Mesodermal cell (in vitro differentiated cells): ENCODE measurements at regions not wholly inside any gene's neighbourhood (a gene's known extent, or its start where the extent isn't known, plus 50 kb on each side); places are given as distances from the start of the nearest gene placed in this dataset.
"Not testable (repeated sequence)": the region's sequence is repeated elsewhere in the genome, so short reads cannot be mapped to it uniquely, and the experiment has no call there.

Source experiments
- H3K27ac ChIP-seq: 2 replicates; pipeline ENCODE4 v1.7.0; 2013; ENCODE audit warnings: mild to moderate bottlenecking, low read depth, low read length, moderate library complexity; ENCODE audit not compliant: severe bottlenecking
- H3K36me3 ChIP-seq: 2 replicates; pipeline ENCODE4 v1.7.1; 2013; ENCODE audit warnings: mild to moderate bottlenecking, low read length, moderate library complexity; ENCODE audit not compliant: control insufficient read depth, insufficient read depth
- H3K4me1 ChIP-seq: one replicate; pipeline ENCODE4 v1.7.1; 2013; ENCODE audit warnings: mild to moderate bottlenecking, low read length; ENCODE audit not compliant: insufficient read depth, control insufficient read depth, poor library complexity, severe bottlenecking
- H3K4me3 ChIP-seq: 2 replicates; pipeline ENCODE4 v1.7.0; 2013; ENCODE audit warnings: low read length, control low read depth, mild to moderate bottlenecking; ENCODE audit not compliant: insufficient read depth, poor library complexity, severe bottlenecking; ENCODE audit errors: extremely low read depth
- H3K9me3 ChIP-seq: 2 replicates; pipeline ENCODE4 v1.7.1; 2013; ENCODE audit warnings: mild to moderate bottlenecking, low read length, moderate library complexity; ENCODE audit not compliant: control insufficient read depth
- WGBS, 2 experiments: methylation state at CpG; one replicate each; pipeline ENCODE4 v1.1.5; 2013; ENCODE audit warnings: missing lambda C conversion rate in 2 of 2; ENCODE audit not compliant: insufficient coverage in 2 of 2; 5-methylcytosine and 5-hydroxymethylcytosine counted together

DNA sequence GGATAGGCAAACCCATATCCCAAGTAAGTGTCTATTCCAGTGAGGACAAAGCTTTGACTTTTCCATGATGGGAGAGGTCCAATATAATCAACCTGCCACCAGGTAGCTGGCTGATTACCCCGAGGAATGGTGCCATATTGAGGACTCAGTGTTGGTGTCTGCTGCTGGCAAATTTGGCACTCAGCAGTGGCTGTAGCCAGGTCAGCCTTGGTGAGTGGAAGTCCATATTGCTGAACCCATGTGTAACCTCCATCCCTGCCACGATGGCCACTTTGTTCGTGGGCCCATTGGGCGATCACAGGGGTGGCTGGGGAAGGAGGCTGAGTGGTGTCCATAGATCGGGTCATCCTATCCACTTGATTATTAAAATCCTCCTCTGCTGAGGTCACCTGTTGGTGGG, 65.5 kb upstream of the CFAP126 start:
- not testable (repeated sequence) for H3K9me3 ChIP-seq, H3K36me3 ChIP-seq, H3K4me1 ChIP-seq, H3K4me3 ChIP-seq, H3K27ac ChIP-seq
- 38 to 67% methylated on average over 4 to 5 of the region's 5 CpGs for WGBS, 2 experiments

DNA sequence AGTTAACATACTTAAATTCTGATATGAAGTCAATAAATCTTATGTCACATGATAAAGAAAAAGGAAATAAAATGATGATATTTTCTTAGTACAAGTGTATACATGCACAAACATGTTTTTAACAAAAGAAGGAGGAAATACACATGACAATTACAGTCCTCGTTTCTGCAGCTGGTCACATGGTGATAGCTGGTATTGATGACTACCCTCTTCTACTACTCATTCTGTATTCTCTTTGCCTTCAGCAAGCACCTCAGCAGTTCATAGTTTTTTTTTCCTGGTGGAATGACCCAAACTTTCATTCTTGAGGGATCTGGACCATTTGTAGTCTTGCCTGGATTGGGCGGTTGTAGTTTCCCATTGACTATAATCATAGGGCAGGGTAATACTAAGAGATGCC, 64.4 kb upstream of the CFAP126 start:
- no CpG with 5 or more reads among the region's 2 CpGs for WGBS, 2 experiments

GRCh38 chr1:161427733-161428516, 60.2 kb upstream of the CFAP126 start:
- H3K27ac ChIP-seq, result no peak overlapping the region
- no peaks in the 10 kb centered on the region for H3K9me3 ChIP-seq
- no peaks in the 10 kb centered on the region for H3K36me3 ChIP-seq
- WGBS, 2 experiments, result 0 to 7% methylated on average over 7 to 8 of the region's 18 CpGs
- peak overlapping the region; percentile 12 for H3K4me3 ChIP-seq
- no peaks in the 10 kb centered on the region for H3K4me1 ChIP-seq

More for the DNA sequence above, 64.4 kb upstream of the CFAP126 start:
- H3K4me1 ChIP-seq, result no peaks in the 10 kb centered on the region
- no peaks in the 10 kb centered on the region for H3K9me3 ChIP-seq
- no peaks in the 10 kb centered on the region for H3K36me3 ChIP-seq
- no peak overlapping the region for H3K27ac ChIP-seq
- H3K4me3 ChIP-seq, result no peak overlapping the region

- no CpG with 5 or more reads among the region's 33 CpGs for WGBS, 2 experiments
Measured at GRCh38 chr1:161422914-161423313, 55.2 kb upstream of the CFAP126 start.

GRCh38 chr1:161421456-161421855, 53.8 kb upstream of the CFAP126 start:
- H3K9me3 ChIP-seq, result no peaks in the 10 kb centered on the region
- WGBS, 2 experiments, result 20 to 37% methylated on average over 1 to 2 of the region's 9 CpGs

More at GRCh38 chr1:161422914-161423313, 55.2 kb upstream of the CFAP126 start:
- not testable (repeated sequence) for H3K9me3 ChIP-seq, H3K4me3 ChIP-seq, H3K36me3 ChIP-seq, H3K27ac ChIP-seq, H3K4me1 ChIP-seq

DNA sequence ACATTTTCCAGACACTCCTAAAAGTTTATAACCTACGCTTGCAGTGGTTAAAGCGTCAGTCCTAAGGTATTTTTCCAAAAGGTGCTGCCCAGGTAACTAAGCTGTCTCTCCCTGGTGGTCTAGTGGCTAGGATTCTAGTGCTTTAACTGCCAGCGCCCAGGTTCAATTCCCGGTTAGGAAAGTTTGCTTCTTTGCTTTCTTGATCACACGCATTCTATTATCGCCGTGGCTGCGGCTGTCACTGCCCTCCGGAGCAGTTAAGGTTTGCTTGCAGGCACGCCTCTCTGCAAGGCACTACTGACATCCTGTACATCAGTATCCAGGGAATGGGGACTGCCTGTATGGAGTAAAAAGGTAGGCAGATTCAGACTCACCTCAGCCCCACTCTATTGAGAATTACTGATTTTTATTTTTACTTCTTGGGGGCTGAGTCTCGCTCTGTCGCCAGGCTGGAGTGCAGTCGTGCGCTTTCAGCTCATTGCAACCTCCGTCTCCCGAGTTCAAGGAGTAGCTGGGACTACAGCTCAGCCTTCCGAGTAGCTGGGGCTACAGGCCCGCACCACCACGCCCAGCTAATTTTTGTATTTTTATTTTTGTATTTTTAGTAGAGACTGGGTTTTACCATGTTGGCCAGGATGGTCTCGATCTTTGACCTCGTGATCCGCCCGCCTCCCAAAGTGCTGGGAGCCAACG, 53.2 kb upstream of the CFAP126 start:
- Histone ChIP-seq H3K9me3 (no peaks in the 10 kb centered on the region), H3K27ac (no peak overlapping the region), H3K4me1 (no peaks in the 10 kb centered on the region), H3K36me3 (no peaks in the 10 kb centered on the region), H3K4me3 (peak overlapping the region; percentile 18)
- 20 to 33% methylated on average over 15 to 18 of the region's 24 CpGs for WGBS, 2 experiments

More at GRCh38 chr1:161421456-161421855, 53.8 kb upstream of the CFAP126 start:
- peak overlapping the region; percentile 18 for H3K4me3 ChIP-seq
- H3K4me1 ChIP-seq, result no peaks in the 10 kb centered on the region
- H3K27ac ChIP-seq, result no peak overlapping the region
- H3K36me3 ChIP-seq, result no peaks in the 10 kb centered on the region

DNA sequence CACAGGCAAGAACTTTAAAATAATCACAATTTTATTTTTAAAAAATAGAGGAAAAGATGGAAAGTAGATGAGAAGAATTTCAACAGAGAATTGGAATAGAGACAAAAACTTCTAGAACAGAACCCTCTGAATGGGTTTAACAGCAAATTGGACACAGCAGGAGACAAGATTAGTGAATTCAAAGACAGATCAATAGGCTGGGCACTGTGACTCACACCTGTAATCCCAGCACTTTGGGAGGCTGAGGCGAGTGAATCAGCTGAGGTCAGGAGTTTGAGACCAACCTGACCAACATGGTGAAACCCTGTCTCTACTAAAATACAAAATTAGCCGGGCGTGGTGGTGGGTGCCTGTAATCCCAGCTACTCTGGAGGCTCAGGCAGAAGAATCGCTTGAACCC, 49.9 kb upstream of the CFAP126 start:
- H3K27ac ChIP-seq, H3K4me1 ChIP-seq, H3K36me3 ChIP-seq, H3K4me3 ChIP-seq, H3K9me3 ChIP-seq: not testable (repeated sequence)
- WGBS, 2 experiments, result 78 to 82% methylated on average over 3 to 4 of the region's 4 CpGs
